HG03571 (cell line): ENCODE measurements at regions not wholly inside any gene's neighbourhood (a gene's known extent, or its start where the extent isn't known, plus 50 kb on each side); places are given as distances from the start of the nearest gene placed in this dataset.

ENCODE experiments used
- ATAC-seq: cut with Tn5 transposase; IDR thresholded peaks from one replicate; pipeline ENCODE4 v1.9.1; 2021; ENCODE audit not compliant: unreplicated experiment

GRCh38 chr2:60400462-60401246 is 152.8 kb downstream of the BCL11A start:
- ATAC-seq = no peak

- ATAC-seq = no peak
Measured at GRCh38 chr2:60394463-60394862, 159.0 kb downstream of the BCL11A start.

DNA sequence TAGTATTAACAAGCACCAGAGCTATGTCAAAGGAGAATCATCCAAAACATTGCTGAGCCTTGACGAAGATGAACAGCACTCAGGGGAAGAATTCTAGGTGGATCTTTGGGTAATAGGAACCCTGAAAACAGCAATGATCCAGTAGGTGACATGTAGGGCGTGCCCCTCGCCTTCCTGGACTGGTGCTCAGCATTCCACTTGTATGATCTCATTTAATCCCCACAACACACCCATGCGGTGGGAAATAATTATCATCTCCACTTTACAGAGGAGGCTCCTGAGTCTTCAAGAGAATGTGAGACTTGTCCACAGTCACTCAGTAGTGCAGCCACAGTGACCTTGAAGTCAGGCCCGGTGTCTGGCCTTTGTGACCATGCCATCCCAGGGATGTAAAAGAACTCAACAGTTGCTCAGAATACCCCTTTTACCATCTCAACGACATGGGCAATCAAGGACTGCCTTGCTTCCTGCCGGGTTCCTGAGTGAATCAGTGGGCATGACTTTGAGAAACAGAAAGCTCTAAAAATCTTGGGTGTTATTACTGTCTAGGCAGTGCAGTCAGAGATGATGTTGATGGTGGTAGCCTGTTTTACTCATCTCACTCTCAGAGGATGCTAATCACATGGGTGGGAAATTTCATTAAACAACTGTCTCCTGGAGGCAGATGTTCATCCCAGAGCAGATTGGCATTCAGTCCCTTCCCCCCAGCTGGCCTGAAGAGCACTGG is 161.6 kb downstream of the BCL11A start:
- ATAC-seq = no peak

DNA sequence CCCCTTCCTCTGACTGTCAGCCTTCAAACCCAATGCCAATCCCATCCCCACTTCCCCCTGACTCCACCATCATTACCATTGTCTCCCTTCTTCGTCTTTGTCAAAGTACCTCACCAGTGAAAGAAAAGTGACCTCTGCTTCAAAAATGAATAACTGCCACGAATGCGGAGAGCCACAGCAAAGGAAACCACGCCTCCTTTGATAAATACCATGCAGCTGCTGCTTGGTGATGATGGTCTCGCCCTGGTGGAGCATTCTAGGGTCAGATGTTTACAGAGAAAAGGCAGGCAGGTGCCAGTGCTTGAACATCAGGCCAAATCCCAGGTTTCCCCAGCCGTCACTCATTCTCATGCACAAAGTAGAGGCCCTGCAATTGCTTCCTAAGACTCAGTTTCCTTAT is 162.2 kb downstream of the BCL11A start:
- ATAC-seq = no peak

DNA sequence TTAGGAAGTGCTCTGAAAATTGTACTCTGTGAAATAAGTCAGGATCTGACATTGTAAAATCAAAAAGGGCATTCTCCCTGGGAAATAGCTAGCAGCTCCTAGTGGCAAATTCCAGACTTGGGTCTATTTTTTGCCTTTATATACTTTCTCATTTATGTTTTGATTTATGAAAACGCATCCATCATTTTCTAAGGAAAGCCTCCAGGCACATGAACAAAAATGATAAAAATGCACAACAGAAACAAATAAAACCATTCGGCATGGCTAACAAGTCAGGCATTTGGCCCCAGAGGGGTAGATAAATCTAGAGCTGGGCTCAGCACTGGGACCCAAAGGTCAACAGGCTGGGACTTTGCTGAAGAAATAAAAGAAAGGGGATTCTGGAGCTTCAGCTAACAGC is 167.0 kb downstream of the BCL11A start:
- no peak for ATAC-seq

DNA sequence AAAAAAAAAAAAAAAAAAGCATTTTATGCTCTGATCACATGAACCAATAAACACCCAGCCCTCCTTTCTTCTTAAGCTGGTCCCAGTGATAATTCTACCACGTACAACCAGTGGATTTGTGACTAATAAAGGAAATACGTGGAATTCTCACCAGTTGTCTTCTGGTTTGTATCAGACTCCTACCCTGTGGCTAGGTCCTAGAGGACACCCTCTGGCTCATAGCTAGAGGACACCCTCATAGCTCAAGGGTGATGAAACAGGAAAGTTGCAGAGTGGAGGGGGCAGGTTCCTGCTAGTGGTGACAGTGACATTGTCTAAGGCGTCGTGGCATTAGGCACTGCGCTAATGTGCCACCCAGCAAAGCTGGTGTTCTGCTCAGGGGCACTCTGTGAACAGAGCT is 167.8 kb downstream of the BCL11A start:
- no peak for ATAC-seq

DNA sequence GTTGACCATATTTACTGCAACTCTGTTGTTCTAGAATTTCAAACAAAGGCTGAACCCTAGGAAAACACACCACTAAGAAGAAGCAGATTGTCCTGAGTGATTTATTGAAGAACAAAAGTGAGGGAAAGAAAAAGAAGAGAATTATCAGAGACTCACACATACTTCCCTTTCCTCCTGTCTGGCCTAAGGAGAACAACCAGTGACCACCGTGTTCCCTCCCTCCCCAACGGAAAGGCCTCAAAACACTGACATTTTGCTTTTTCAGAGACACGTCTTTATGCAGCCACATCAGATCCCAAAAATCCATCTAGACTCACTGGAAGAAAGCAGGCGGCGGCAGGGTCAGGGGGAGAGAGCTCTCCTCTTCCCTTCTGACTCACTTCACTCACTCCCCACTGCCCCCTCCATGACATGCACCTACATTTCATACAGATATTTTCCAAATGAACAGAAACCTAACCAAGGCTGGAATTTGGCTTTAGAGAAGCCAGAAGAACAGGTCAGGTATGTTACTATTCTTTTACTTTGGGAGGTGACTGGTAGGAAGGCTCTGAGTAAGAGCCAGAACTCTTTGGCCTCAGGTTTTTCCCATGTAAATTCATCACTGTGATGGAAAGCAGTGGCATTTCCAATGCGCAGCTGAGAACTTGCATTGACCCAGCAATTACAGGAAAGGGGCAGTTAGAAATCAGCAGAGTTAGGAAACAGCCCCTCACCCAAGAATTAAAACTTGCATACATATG is 169.9 kb downstream of the BCL11A start:
- no peak for ATAC-seq

DNA sequence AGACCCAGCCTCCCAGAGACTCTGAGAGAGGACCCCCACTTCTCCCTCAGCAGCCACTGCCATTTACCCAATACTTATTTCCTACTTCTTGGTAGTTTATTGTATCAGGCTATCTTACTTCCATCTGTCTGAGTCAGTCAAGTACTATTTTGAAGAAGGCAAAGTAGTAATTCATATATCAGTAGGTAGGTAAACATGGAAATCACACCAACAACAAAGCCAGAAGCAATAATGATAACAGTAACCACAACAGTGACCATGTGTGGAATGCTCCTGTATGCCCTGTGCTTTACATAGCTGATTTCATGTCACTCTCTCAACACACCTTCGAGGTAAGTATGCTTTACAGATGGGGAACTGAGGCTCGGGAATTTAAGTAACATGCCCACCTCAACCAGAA is 173.0 kb downstream of the BCL11A start:
- no peak for ATAC-seq

DNA sequence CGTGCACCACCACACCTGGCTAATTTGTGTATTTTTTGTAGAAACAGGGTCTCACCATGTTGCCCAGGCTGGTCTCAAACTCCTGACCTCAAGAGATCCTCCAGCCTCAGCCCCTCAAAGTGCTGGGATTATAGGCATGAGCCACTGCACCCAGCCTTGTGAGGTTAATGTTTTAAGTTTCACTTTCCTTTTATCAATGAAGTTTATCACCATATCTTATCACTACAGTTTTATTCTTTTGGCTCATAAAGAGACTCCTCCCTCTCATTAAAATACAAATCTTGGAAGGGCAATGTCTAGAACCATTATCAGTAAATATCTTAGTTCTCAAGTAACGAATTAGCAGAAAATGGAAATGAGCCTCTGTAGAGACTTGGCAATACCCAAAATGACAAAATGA is 173.8 kb downstream of the BCL11A start:
- no peak for ATAC-seq

GRCh38 chr2:60379216-60379615 is 174.2 kb downstream of the BCL11A start:
- ATAC-seq = no peak

DNA sequence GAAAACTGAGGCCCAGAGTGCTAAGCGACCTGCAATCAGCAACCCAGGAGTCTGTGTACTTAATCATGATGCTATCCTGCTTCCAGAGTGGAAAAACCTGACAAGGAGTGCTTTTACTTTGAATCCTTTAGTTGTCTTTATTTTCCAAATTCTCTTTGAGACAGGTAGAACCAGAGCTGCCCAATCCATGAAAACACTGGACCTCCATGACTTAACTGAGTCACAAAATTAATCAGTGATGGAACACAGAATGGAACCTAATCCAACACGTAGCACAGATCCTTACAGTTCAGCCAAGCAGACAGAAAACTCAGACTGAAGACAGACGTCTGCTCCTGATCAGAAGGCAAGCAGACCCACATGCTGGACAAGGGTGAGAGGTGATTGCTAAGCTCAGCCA is 175.6 kb downstream of the BCL11A start:
- no peak for ATAC-seq

DNA sequence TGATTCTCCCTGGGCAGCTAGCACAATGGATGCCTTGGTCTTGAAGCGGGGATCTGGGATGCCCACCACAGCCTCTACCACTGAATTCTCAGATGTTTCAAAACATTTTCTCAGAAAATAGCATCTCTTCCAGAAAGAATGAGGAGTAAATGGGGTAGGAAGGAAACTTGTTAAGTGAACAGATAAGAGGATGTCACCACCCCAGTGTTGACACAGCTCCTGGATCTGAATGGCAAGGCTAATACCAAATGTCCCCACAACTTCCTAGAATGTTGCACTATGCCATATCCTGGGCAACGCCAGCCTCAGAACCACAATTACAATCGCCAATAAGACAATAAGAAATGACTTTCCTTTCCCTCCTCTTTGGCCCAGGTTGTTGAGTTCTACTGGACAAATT is 177.2 kb downstream of the BCL11A start:
- no peak for ATAC-seq

- ATAC-seq = no peak
Measured at GRCh38 chr2:60371681-60372080, 181.8 kb downstream of the BCL11A start.

DNA sequence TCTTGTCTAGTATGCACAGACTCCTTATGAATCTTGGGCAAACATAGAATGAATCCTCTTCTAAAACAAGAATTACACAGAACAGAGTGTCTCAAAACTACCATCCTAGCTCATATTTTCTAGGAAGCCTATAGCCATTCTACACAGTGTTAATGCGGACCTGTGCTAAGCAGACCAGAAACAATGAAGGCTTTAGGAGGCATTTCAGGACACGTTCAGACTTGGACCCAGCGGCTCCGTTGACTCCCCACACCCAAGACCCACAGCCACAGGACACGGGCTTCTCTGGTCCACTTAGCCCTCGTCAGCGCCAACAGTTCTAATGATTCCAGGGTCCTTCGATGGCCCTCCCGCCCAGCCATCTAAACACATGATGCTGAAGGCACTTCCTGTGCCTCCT is 182.2 kb downstream of the BCL11A start:
- no peak for ATAC-seq

DNA sequence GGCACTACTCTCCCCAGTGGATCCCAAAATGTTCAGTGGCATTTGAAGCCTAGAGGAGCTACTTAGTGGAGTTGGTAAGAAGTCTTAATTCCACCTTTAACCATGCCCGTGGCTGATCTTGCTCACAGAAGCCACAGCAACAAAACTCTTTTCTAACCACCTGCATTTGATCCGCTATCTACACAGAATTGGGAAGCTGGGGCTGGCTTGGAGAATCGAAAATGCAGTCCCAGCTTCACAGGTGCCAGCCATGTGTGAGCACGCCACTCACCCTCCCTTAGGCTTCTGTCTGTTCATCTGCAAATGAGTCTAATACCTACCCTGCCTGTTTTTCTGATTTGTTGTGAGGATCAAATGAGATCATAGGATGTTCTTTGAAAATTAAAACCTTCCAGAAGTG is 182.6 kb downstream of the BCL11A start:
- ATAC-seq = no peak

DNA sequence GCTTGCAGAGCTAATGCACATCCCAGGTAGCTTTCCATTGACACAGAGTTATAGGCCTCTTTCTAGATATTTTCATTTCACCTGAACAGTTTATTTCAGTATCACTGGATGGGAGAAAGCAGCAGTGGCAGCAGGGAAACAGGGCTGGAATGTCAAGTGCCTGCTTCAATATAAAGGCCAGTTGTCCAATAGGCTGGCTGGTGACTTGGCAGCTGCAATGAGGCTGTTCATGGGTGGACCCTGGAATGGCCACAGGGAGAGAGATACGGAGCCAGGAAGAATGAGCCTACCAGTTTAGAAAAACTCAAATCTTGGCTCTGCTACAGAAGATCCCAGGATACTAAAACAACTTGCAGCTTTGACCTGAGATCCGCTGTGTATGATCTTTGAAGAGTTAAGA is 185.0 kb downstream of the BCL11A start:
- ATAC-seq = no peak

DNA sequence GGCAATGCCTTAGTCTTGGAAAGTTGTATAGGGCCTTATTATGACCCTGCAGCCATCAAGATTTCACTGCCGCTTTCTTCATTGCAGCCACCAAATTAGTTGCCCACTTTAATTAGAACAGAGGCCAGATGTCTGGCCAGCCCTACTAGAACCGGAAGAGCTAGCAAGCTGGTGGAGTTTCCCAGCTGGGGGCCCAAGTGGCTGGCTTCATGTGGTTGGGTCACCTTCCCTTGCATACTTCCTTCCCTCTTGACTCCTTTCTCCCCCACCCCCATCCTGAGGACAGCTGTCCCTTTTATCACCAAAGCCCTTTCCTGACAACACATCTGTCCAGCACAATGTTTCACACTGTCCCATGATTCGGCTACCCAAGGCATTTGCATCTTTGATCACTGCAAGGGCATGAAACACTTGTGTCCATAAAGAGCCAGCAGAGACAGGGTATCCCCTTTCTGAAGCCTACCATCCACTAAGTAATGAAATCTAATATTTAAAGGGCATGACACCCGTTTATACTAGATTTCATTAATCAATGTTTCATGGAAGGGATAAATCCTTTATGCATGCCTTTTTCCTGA is 187.2 kb downstream of the BCL11A start:
- peak; percentile 50 for ATAC-seq

- no peak for ATAC-seq
Measured at GRCh38 chr2:60365556-60365955, 187.9 kb downstream of the BCL11A start.

- ATAC-seq = no peak
Measured at GRCh38 chr2:60364491-60364890, 189.0 kb downstream of the BCL11A start.

DNA sequence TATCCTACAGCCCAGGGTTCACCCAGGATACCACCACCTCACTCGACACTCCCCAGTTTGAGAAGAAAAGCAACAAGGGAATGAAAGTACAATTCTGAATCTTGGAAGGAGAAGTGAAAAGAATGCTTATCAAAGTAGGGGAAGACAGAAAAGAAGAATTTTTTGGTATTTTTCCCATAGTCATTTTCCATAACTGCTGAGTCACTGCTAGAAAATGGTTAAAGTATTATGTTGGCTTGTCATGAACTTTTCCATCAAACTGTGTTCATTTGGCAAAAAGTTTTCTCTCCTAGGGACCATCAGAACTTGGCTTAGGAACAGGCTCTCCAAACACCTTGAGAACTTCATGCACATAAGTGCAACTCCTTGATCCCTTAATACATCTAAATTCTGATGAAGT is 192.0 kb downstream of the BCL11A start:
- ATAC-seq = no peak

- no peak for ATAC-seq
Measured at GRCh38 chr2:60359569-60359968, 193.9 kb downstream of the BCL11A start.

DNA sequence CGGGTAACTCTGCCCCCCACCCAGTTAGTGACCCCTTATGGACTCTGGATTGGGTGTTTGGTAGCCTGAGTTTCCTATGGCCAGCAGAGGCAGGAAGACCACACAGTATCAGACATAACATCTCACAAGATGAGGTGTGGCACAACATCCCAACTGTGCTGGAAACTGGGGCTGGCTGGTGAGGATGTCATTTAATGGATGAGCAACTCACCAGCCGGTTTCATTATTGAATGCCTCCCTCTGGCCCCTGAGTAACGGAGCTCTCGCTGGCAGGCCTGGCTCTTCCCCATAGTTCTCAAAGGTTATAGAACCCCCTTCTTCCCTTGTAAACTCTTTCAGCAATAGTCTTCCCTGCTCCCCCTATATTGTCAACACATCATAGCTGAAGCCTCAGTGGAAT is 195.0 kb downstream of the BCL11A start:
- no peak for ATAC-seq
